ENCODE measurements at regions not wholly inside any gene's neighbourhood (a gene's known extent, or its start where the extent isn't known, plus 50 kb on each side); places are given as distances from the start of the nearest gene placed in this dataset.
"Not testable (repeated sequence)": the region's sequence is repeated elsewhere in the genome, so short reads cannot be mapped to it uniquely, and the experiment has no call there.

DNA sequence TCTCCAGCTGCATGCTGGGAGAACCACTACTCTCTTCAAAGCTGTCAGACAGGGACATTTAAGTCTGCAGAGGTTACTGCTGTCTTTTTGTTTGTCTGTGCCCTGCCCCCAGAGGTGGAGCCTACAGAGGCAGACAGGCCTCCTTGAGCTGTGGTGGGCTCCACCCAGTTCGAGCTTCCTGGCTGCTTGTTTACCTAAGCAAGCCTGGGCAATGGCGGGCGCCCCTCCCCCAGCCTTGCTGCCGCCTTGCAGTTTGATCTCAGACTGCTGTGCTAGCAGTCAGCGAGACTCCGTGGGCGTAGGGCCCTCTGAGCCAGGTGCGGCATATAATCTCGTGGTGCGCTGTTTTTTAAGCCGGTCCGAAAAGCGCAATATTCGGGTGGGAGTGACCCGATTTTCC, 215.0 kb downstream of the STIM2 start:
- not testable (repeated sequence) for DNase-seq

GRCh38 chr4:27078934-27079455, 218.4 kb downstream of the STIM2 start:
- no peak for DNase-seq

DNA sequence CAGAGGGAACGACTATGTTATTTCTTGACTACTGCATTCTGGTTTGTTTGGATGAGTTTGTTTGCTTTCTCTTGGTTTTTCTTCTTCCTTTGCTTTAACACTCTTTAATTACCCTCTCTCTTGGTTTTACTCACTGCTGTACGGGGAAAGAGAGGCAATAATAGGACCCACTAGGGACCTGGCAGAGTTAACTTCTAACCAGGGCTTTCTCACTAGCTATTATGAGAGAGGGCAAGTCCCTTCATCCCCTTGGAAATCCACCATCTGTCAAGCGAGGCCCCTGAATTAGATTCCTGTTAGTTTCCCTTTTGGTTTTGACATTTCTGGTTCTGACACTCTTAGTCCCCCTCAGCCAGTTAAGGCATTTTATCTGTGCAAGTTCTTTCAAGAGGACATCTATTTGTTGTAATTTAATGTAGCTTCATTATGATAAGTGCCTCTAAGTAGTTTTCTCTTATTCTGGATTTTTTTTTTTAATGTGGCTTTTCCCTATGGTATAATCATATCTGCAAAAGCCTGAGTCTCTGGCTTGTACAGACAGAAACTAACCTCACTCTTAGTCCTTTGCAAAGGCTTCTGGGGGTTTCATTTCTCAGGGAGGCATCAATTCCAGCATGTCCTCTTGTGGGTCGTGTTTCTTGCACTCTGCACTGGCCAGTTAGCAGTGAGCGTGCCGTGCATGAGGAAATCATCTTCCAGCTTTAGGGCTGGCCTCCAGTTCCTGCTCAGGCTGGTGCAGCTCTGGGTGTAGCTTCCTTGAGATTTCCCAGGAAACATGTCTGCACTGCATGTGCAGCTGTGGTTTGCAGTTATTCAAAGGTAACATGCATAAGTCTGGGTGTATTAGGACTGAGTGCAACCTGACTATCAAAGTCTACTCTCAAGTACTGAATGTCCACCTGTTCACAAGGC, 221.3 kb downstream of the STIM2 start:
- DNase-seq = no peak

GRCh38 chr4:27082776-27083175, 222.1 kb downstream of the STIM2 start:
- no peak for DNase-seq

DNA sequence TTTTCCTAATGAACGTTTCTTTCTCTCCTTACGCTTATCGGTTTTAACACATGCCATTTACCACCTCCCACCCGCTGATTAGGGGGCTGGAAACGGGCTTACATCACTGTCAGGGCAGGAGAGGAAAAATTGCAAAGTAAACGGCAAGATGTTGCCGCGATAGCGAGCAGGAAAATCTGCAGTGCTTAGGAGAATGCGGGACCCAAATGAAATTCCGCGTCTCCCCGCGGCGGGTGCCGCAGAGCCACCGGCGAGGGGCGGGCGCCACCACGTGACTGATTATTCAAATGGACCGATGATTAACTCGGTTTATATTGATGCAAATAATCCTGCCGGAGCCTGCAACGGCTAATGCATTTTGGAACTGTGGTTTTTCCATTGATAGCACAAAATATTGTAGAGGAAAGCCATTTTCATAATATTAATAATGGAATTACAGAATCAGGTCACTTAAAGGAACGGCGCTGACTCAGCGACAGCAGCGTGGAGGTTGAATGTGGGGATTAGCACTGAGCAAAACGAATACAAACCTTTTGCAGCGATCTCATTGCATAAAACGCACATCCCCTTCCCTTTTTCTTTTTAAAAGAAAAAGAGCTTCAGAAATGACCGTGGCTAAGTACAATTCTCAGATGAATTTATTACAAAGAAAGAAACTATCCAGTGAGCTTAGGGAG, 224.2 kb downstream of the STIM2 start:
- peak; percentile 23 for DNase-seq

GRCh38 chr4:27085396-27085795, 224.8 kb downstream of the STIM2 start:
- DNase-seq = no peak

GRCh38 chr4:27087306-27088045, 226.8 kb downstream of the STIM2 start:
- DNase-seq = no peak

GRCh38 chr4:27088491-27088890, 227.8 kb downstream of the STIM2 start:
- no peak for DNase-seq

DNA sequence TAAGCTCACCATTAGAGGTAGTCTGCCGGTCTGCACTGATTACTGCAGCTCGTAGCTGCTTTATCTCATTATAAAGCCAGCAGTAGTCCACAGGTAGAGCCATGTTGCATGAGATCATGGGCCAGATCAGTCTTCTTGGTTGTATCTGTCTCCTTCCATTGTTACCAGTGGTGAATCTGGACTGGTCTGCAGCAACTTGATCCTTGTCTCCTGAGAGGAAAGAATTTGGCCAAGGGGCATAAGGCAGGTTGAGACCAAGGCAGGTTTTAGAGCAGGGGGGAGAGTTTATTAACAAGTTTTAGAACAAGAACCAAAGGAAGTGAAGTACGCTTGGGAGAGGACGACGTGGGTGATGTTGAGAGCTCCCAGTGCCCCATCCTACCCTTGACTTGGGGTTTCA, 228.5 kb downstream of the STIM2 start:
- DNase-seq = no peak

GRCh38 chr4:27090406-27090805, 229.8 kb downstream of the STIM2 start:
- DNase-seq = no peak

DNA sequence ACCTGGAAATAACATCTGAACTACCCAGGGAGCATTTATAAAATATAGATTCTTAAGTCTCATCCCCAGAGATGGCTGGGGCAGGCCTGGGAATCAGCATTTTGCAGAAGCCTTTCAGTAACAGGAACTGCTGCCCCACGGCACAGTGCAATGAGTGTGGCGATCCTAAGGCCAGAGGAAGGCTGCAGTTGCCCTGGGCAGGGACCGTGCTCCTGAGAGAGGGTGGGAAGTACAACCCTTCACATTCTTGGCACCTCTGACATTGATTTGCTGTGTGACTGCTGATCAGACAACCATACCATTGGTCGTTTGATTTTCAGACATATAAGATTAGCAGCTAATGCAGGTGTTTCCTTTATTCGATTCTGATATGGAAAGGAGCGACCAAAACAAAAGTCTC, 233.6 kb downstream of the STIM2 start:
- no peak for DNase-seq

DNA sequence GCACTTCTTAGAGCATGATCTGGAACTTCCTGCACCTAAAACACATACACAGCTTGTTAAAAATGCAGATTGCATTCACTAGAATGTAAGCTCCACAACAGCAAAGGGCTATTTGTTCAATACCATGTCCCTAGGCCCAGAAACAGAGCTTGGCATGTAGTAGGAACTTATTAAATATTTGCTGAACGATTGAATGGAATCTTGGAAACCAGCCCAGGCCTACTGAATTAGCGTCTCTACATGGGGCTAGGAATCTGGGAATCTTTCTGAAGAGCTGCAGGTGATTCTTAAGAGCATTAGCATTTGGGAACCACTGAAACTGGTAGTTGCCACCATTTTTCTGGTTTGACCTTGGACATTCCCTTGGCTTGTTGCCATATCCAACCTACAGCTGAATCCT, 234.1 kb downstream of the STIM2 start:
- no peak for DNase-seq

DNA sequence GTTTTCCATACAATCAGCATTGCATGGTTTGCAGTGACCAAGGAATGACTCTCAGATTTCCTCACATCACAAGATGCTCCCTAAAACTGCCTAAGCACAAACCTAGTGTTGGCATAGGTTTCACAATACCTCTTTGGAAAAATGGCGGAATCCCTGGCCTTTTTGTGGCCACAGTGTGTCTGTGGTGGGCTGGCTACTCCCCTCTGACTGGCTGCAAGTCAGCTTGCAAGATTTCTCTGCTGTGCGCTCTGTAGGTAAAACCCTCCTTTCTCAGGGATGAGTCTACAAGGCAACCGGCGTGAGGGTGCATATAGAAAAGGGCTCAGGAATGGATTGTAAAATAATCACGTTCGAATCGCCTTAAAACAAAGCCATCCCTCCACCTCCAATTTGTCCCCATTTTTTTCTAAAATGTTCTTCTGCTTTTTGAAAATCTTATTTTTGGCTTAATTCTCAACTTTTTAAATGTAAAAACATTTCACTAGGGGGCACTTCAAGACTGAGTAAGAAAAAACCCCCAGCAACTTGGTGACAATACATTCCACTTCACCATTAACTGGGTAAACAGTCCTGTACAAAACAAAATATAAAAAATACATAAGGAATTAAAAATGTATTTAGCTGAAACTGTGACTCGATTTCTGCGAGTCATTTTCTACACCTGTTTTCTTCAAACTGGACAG, 235.6 kb downstream of the STIM2 start:
- DNase-seq = no peak

DNA sequence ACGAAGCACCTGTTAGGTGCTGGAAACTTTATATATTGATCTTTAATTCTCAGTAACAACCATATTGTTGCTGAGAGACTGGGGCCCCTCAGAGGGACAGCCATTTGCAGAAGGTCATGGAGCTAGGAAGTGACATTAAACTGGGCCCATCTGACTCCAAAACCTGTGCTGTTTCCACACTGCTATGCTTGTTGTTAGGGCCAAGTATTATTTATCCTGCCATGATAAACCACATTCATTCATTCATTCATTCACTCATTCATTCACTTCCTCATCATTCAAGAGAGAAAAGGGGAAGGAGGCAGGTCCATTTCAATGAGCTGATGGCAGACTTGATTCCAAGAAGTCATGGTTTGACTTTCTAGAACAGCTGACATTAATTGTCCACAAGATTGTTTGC, 237.4 kb downstream of the STIM2 start:
- no peak for DNase-seq

- DNase-seq = no peak
Observed at GRCh38 chr4:27100713-27101112, 240.1 kb downstream of the STIM2 start.

- DNase-seq = no peak
Observed at GRCh38 chr4:27101126-27101525, 240.5 kb downstream of the STIM2 start.

DNA sequence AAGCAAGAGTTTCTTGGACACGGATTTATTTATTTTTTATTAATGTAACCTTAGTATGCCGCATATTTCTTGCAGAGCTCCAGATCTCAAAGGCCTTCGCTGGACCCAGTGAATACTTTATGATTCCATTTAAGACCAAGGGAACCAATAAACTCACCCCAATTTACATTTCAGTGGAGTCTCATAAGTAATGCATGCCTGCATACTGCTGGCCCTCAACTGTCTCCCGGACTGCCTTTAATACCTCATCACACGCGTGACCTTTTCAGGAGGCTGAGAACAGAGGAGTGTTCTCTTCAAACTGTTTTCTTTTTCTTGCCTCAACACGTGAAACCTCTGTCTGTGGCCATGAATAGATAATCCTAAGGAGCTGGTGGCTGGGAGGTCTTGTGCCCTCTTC, 240.9 kb downstream of the STIM2 start:
- DNase-seq = no peak

GRCh38 chr4:27111627-27112026, 251.0 kb downstream of the STIM2 start:
- DNase-seq = no peak

DNA sequence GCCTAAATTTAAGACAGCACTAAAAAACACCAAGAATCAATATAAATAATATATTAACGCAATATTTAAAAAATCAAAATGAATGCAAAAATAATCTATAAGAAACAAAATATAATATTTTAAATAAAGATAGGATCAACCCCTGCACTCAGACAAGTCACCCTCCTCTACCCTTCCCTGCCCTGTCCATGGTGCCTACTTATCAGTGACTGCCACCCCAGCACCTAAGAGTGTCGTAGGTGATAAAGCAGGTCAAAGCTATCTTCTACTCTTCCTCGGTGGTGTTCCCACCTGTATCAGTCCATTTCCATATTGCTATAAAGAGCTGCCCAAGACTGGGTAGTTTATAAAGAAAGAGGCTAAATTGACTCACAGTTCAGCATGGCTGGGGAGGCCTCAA, 251.9 kb downstream of the STIM2 start:
- no peak for DNase-seq

DNA sequence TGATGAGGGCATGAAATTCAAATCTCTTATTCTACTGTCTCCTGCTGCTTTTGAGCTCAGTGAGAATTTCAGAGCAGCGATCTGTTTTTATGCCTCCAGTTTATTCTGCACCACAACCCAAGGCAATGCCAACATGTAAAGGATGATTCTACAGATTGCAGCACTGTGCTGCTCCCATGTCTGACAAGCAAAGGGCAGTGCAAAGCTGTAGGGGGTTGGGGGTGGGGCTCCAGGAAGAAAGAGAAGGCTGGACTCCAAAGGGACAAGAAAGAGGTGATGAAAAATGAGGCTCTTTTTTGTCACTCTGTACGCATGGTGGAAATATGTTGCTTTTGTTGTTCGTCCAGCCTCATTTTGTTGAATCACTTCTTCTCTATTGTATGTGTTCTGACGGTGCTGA, 254.6 kb downstream of the STIM2 start:
- no peak for DNase-seq

- DNase-seq = no peak
Observed at GRCh38 chr4:27117453-27117852, 256.8 kb downstream of the STIM2 start.

DNA sequence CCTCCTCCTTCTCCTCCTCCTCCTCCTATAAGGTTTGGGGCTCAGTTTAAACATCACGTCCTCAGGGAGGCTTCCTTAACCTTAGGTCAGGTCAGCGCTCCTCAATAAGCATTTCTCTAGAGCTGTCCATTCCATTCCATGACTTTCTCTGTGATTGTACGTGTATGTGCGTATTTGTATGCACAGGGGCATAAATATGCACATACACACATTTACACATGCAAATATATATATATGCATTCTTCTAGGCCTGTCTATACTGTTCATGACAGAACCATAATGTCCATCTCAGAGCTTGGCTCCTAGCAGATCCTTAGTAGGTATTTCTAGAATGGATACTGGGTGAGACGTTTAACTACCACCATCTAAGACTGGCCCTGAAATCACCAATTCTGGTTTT, 258.6 kb downstream of the STIM2 start:
- DNase-seq = no peak

DNA sequence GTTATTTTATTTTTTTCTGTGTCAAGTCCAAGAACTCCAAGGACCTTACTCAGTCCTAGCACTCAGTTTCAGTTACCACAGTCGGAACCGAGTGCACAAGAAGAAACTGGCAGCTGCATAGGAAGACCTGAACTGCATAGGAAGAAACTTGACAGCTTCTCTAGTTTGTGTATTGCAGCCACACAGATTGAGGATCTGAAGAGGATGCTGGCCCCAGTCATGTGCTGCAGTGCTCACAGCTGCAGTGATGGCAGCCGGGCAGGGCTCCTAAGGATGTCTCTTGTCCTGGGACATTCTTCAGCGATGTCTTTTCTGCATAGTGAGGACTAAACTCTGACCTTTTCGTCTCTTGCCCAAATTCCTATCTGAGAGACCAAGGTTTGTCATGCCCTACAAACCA, 261.2 kb downstream of the STIM2 start:
- no peak for DNase-seq

All from CD4-positive, alpha-beta T cell treated with Interleukin-17A for 4 hours (primary cell).